Esophagus (tissue), 2 donors: ENCODE measurements at regions not wholly inside any gene's neighbourhood (a gene's known extent, or its start where the extent isn't known, plus 50 kb on each side); places are given as distances from the start of the nearest gene placed in this dataset.

Source experiments
- H3K27ac ChIP-seq, 2 donors: one replicate each; pipeline ENCODE4 v1.5.1; 2013; ENCODE audit warnings: low read depth in 2 of 2, mild to moderate bottlenecking in 2 of 2, inconsistent platforms in 1 of 2, low read length in 1 of 2, moderate library complexity in 1 of 2
- H3K27me3 ChIP-seq, 2 donors: one replicate each; pipeline ENCODE4 v1.6.1; 2013; ENCODE audit warnings: low read length in 2 of 2, control low read depth in 1 of 2, mild to moderate bottlenecking in 1 of 2; ENCODE audit not compliant: insufficient read depth in 2 of 2, control insufficient read depth in 1 of 2
- H3K36me3 ChIP-seq, 2 donors: one replicate each; pipeline ENCODE4 v1.6.1; 2013; ENCODE audit warnings: low read length in 1 of 2; ENCODE audit not compliant: control insufficient read depth in 2 of 2, insufficient read depth in 2 of 2
- H3K4me1 ChIP-seq, 2 donors: one replicate each; pipeline ENCODE4 v1.6.1; 2013; ENCODE audit warnings: low read length in 1 of 2; ENCODE audit not compliant: control insufficient read depth in 2 of 2, insufficient read depth in 2 of 2
- H3K4me3 ChIP-seq, 2 donors: one replicate each; pipeline ENCODE4 v1.5.1; 2013; ENCODE audit warnings: low read length in 2 of 2, mild to moderate bottlenecking in 2 of 2, low read depth in 1 of 2, moderate library complexity in 1 of 2
- H3K9me3 ChIP-seq, 2 donors: one replicate each; pipeline ENCODE4 v1.6.1; 2013; ENCODE audit warnings: mild to moderate bottlenecking in 2 of 2, low read depth in 1 of 2, low read length in 1 of 2, moderate library complexity in 1 of 2; ENCODE audit not compliant: control insufficient read depth in 2 of 2, insufficient read depth in 1 of 2
- whole genome bisulfite sequencing, 2 donors: extraction: QIAGEN DNeasy Blood & Tissue Kit; methylation state at CpG; one replicate each; pipeline ENCODE4 v1.1.7; 2013; 5-methylcytosine and 5-hydroxymethylcytosine counted together
- donor health status: healthy with polysubstance abuse.
- donor health status: Bipolar disorder and iron deficiency.

DNA sequence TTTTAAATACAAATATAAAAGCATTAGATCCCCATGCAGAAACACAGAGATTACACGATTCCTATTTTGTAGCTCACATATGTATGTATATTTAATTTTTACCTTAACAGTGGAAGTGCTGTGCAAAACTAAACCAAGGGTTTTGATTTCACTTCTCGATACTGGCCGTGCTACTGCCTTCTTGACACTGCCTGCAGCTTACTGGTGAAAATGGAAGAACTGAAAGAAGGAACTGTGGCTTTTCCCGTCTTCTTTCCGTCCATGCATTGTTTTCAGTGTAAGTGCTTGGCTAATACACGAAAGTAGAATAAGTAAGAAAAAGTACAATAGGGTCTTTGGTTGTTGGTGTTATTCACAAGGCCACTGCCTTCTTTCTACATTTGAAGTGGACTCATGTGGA, 129.5 kb downstream of the NDUFA10 start:
- Histone ChIP-seq H3K27me3 (no peaks in the 10 kb centered on the region), H3K36me3 (no peaks in the 10 kb centered on the region), H3K4me1 (no peaks in the 10 kb centered on the region), H3K4me3 (no peak overlapping the region), H3K9me3 (no peaks in the 10 kb centered on the region), H3K27ac (no peak overlapping the region)
- 75 to 76% methylated on average over 6 of the region's 6 CpGs for WGBS, 2 donors

DNA sequence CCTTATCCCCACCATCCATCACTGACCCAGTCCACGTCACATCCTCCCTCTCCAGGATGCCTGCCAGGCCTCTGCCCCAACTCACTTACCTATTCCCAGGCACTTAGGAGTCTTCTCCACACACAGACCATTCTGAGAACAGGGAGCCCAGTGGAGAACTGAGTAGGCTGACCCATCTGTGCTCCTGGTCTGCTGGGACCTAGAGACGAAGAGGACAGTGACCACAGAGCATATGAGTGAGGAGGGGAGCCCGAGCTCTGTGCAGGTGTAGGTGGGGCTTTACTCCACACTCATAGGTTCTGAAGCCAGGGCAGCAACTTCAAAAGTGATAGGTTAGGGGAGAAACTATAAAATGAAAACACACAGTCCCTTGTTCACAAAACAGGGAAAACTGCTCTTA, 130.0 kb downstream of the NDUFA10 start:
- WGBS, 2 donors = 68 to 71% methylated on average over 3 of the region's 3 CpGs

DNA sequence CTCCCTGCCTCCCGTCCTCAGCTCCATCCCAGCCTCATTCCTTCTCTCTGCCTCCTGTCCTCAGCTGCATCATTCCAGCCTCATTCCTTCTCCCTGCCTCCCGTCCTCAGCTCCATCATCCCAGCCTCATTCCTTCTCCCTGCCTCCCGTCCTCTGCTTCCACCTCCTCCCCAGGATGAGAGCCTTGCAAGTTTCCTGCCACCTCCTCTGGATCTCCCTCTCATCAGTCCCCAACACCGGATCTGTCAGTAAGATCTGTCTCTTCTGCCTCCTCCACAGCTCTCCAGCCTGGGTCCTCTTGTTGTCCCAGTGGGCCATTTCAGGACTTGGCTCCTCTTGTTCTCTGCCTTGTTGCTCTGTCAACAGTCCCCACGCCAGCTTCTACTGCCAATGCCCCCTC, 130.9 kb downstream of the NDUFA10 start:
- H3K27ac ChIP-seq = no peak overlapping the region
- 78 to 79% methylated on average over 5 of the region's 5 CpGs for WGBS, 2 donors
- H3K27me3 ChIP-seq = no peaks in the 10 kb centered on the region
- H3K9me3 ChIP-seq = no peaks in the 10 kb centered on the region
- no peaks in the 10 kb centered on the region for H3K36me3 ChIP-seq
- no peak overlapping the region for H3K4me3 ChIP-seq
- no peaks in the 10 kb centered on the region for H3K4me1 ChIP-seq

More for the DNA sequence above, 130.0 kb downstream of the NDUFA10 start:
- Histone ChIP-seq H3K4me1 (no peaks in the 10 kb centered on the region), H3K4me3 (no peak overlapping the region), H3K9me3 (no peaks in the 10 kb centered on the region), H3K27me3 (no peaks in the 10 kb centered on the region), H3K36me3 (no peaks in the 10 kb centered on the region), H3K27ac (no peak overlapping the region)

DNA sequence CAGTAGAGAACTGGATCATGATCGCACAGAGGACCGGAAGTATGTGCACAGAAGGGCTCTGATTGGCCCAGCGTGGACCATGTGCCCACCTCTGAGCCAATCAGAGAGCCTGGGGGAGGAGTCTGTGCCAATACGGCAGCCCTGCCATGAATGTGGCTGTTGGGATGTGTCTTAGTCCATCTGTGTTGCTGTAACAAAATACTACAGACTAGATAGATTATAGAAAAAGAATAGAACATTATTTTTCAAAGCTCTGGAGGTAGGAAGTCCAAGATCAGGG, 132.0 kb downstream of the NDUFA10 start:
- H3K9me3 ChIP-seq = no peaks in the 10 kb centered on the region
- H3K4me1 ChIP-seq = no peaks in the 10 kb centered on the region
- no peak overlapping the region for H3K4me3 ChIP-seq
- no peaks in the 10 kb centered on the region for H3K36me3 ChIP-seq
- H3K27me3 ChIP-seq = no peaks in the 10 kb centered on the region
- WGBS, 2 donors = 63 to 64% methylated on average over 4 of the region's 4 CpGs
- no peak overlapping the region for H3K27ac ChIP-seq

DNA sequence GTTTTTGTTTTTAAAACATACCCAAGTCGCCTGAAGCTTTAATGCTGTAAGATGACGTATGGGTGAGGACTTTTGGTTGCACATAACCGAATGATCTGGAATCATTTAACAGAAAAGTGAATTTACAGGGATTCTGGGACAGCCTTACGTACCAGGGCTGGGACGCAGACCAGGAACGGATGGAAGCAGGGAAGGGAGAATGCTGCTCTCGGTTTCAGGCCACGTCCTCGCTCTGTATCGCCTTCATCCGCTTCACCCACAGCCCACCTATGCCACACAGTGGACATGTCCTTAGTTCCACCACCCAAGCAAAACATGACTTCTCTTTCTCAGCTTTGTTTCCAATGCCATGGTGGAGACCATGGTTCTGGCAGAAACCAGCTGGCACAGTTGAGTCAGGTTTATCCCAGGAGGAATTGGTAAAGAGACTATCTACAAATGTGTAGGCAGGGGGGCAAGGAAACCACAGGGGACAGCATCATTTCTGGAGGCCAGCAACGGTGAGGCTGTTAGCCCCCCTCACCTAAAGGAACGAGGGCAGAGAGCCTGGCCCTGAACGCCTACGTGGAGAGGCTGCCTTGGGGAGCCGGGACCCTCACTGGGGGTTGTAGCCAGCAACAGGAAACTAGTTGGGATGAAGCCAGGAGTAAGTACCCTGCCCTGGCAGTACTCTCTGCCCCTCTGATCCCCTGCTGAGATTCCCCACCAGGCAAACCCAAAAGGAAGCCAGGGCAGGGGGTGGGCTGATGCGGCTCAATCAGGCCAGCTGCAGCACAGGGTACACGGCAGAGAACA, 132.5 kb downstream of the NDUFA10 start:
- no peaks in the 10 kb centered on the region for H3K27me3 ChIP-seq
- H3K4me1 ChIP-seq = no peaks in the 10 kb centered on the region
- WGBS, 2 donors = 89 to 93% methylated on average over 18 of the region's 18 CpGs
- no peaks in the 10 kb centered on the region for H3K36me3 ChIP-seq
- H3K9me3 ChIP-seq = no peaks in the 10 kb centered on the region
- H3K27ac ChIP-seq = no peak overlapping the region
- no peak overlapping the region for H3K4me3 ChIP-seq

DNA sequence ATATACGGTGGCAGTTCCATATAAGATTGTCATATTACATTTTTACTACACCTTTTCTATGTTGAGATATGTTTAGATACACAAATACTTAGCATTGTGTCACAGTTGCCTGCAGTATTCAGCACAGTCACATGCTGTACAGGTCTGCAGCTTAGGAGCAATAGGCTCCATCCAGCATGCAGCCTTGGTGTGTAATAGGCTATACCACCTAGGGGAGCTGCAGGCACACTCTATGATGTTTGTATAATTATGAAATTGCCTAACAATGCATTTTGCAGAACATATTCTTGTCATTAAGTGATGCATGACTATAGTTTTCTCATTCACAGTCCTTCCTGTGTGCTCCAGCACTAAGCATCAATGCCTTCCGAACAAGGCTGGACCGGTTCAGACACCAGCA, 133.4 kb downstream of the NDUFA10 start:
- WGBS, 2 donors = 90 to 95% methylated on average over 3 of the region's 3 CpGs
- no peaks in the 10 kb centered on the region for H3K9me3 ChIP-seq
- H3K27me3 ChIP-seq = no peaks in the 10 kb centered on the region
- H3K4me3 ChIP-seq = no peak overlapping the region
- H3K27ac ChIP-seq = no peak overlapping the region
- no peaks in the 10 kb centered on the region for H3K36me3 ChIP-seq
- no peaks in the 10 kb centered on the region for H3K4me1 ChIP-seq

DNA sequence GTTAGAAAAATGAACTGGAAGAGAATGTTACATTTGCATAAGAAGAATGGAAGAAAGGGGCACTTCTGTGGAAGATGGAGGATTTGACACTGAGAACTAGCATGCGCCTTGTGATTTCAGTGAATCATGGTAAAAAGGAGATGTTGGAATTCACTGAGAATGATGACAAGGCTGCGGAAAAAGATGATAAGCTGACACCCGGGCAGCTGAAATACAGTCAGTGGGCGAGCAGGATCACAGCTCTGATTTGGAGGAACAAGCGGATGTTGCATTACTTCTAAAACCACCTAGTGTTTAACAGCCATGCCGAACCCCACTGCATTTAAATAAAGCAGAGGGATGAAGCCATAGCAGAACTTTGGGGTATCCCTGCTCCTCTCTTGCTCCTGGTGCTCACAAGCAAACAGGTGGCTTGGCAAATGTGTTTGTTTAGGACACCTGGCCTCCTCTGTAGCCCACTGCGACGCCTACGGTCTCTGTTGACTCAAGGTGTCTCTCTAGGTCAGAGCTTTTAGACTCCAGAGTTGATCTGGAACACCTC, 134.9 kb downstream of the NDUFA10 start:
- Histone ChIP-seq H3K4me3 (no peak overlapping the region), H3K27me3 (no peaks in the 10 kb centered on the region), H3K27ac (no peak overlapping the region), H3K36me3 (no peaks in the 10 kb centered on the region), H3K4me1 (no peaks in the 10 kb centered on the region), H3K9me3 (peaks cover 0 to 3% of the 10 kb centered on the region in 2 donors)
- 77 to 86% methylated on average over 9 of the region's 9 CpGs for WGBS, 2 donors

DNA sequence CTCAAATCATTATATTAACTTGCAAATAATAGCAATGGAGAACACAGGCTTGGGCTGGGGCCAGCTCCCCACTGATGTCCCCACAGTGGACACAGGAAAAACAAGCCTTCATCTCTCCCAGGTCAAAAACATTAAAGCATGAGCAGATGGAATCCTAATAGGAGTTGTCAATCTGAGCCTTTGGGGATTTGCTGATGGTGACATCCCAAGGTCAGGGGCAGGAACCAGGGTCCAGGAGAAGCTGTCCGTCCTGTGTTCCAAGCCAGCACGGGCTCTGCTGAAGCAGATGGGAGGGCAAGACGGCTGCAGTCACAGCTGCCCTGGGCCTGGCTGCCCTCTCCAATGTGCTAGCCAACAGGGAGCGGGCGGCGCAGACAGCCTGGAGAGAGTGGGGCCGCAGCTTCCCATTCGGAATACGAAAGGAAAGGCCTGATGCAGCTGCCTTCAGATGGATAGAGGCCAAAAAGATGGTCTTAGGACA, 135.5 kb downstream of the NDUFA10 start:
- H3K36me3 ChIP-seq = no peaks in the 10 kb centered on the region
- H3K4me3 ChIP-seq = no peak overlapping the region
- H3K4me1 ChIP-seq = no peaks in the 10 kb centered on the region
- 72 to 75% methylated on average over 9 of the region's 9 CpGs for WGBS, 2 donors
- H3K27me3 ChIP-seq = no peaks in the 10 kb centered on the region
- H3K27ac ChIP-seq = no peak overlapping the region
- H3K9me3 ChIP-seq = peaks cover 0 to 3% of the 10 kb centered on the region in 2 donors

DNA sequence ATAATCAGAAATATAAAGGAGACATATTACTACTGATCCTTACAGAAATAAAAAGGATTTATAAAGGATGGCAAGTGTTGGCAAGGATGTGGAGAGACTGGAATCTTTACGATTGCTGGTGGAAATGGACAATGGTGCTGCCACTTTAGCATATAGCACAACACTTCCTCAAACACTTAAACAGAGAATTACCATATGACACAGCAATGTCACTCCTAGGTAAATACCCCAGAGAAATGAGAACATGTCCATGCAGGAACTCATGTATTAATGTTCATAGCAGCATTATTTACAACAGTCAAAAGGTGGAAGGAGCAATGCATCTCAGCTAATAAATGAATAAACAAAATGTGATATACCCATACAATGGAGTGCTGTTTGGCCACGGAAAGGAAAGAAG, 137.5 kb downstream of the NDUFA10 start:
- Histone ChIP-seq H3K4me1 (no peaks in the 10 kb centered on the region), H3K9me3 (peaks cover 5 to 8% of the 10 kb centered on the region in 2 donors), H3K36me3 (no peaks in the 10 kb centered on the region), H3K4me3 (no peak overlapping the region), H3K27me3 (no peaks in the 10 kb centered on the region), H3K27ac (no peak overlapping the region)
- WGBS, 2 donors = 54 to 58% methylated on average over 2 of the region's 2 CpGs

DNA sequence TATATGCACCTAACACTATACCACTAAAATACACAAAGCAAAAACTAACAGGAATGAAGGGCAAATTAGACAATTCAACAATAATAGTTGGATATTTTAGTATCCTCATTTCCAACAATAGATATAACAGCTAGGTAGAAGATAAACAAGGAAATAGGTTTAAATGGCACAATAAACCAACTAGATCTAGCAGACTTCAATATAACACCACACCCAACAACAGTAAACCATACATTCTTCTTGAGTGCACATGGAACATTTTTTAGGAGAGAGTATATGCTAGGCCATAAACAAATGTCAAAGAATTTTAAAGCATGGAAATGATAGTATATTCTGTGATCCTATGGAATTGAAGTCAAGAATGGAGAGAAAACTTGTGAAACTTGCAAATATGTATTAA, 138.4 kb downstream of the NDUFA10 start:
- Histone ChIP-seq H3K9me3 (peaks cover 5 to 8% of the 10 kb centered on the region in 2 donors), H3K36me3 (no peaks in the 10 kb centered on the region), H3K4me3 (no peak overlapping the region), H3K4me1 (peaks cover 0 to 2% of the 10 kb centered on the region in 2 donors), H3K27me3 (no peaks in the 10 kb centered on the region), H3K27ac (no peak overlapping the region)
